ENCODE measurements at regions not wholly inside any gene's neighbourhood (a gene's known extent, or its start where the extent isn't known, plus 50 kb on each side); places are given as distances from the start of the nearest gene placed in this dataset.

- TF ChIP-seq CTBP2 (IDR thresholded peaks at IDR 0.05; ENCODE audit: borderline replicate concordance, insufficient read depth, insufficient read length, low read length) (no peak), ATF3 (IDR thresholded peaks at IDR 0.05; ENCODE audit: insufficient read depth, low read depth, low read length) (no peak), POLR2AphosphoS5 (IDR thresholded peaks at IDR 0.05; ENCODE audit: low read depth, low read length) (no peak)
Measured at GRCh38 chr16:65537336-65537735, 415.5 kb upstream of the CDH11 start (continued).

All from H1 (cell line).